SW480 (cell line): ENCODE measurements at regions not wholly inside any gene's neighbourhood (a gene's known extent, or its start where the extent isn't known, plus 50 kb on each side); places are given as distances from the start of the nearest gene placed in this dataset.

Source experiments
- DNase-seq: peaks from one replicate; pipeline ENCODE4 v3.0.0-alpha.2; 2016; ENCODE audit warnings: low spot score

DNA sequence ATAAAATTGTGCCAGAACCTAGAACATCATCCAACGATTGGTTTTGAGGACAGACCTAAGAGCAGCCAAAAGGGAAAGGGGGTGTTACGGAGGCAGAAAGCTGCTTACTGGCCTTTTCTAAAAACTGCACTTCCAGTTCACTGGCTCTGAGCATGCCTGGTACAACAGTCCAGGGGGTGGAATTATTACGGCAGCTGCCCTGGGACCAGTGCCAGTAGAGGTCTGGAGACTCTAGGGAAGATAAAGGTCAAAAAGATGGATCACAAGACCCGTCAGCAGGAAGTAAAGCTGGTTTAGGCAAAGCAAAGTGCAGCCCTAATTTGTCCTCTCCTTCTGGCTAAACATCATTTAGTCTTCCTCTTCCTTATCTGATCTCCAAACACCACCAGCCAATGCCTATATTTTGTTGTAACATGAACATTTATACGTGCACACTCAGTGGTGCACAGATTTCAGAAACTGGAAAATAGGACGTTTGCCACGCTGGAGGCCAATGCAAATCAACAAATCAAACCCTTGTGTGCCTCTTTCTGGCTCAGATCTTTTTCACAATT is 216.4 kb upstream of the DPP6 start:
- DNase-seq = no peak

DNA sequence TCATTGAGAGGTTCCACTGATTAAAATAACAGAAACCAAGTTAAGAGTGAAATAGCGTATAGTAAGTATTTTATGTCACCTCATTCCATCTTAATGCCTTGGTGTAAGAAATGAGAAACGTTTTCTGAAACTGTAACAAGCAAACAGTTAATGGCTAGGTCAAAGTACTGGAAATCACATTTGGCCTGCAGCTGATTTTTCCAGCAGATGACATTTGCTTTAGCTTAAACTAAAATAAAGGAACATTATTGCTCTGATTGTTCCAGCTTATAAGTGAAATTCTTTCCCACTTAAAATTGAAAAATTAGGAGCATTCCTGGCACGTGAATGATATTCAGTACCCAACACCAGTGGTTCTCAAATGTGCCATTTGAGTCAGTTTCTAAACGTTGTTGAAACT is 213.6 kb upstream of the DPP6 start:
- DNase-seq = no peak

DNA sequence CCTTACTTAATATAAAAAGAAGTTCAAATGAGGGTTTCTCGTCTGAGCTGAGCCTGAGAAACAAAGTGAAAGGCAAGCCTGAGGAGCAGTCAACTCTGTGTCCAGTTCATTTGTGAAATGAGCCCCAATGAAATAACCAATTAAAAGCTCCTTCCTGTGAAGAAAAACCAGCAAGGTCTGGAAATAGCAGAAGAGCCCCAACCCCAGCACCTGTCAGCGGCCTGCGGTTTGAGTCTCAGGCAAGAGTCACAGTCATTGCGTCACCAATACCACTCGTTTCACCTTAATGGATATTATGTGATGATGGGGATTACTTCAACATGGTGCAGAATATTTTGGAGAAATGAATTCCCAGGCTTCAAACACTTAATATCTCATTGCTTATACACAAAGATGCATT is 211.3 kb upstream of the DPP6 start:
- DNase-seq = no peak

DNA sequence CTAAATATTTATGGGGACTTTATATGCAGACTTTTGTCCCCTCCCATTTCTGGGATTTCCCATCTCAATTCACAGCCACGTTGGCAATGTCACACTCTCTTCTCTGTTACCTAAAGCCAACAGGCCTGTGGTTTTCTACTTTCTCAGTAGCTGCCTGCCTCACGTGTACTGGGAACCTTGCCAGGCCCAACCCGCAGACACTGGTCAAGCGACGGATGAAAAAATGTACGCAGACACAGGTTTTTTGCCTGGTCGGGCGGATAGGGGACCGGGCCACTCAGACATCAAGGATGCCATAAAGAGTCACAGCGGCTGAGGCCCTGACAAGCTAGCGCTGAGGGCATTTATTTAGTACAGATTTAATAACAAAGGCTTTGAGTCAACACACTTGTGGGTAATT is 204.4 kb upstream of the DPP6 start:
- no peak for DNase-seq

DNA sequence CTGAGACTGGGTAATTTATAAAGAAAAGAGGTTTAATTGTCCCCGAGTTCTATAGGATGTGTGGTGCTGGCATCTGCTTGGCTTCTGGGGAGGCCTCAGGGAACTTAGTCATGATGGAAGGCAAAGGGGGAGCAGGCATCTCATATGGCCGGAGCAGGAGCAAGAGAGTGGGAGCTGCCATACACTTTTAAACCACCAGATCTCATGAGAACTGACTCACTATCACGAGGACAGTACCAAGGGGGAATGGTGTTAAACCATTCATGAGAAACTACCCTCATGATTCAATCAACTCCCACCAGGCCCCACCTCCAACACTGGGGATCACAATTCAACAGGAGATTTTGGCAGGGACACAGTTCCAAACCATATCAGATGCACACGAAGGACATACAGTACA is 199.9 kb upstream of the DPP6 start:
- DNase-seq = no peak

DNA sequence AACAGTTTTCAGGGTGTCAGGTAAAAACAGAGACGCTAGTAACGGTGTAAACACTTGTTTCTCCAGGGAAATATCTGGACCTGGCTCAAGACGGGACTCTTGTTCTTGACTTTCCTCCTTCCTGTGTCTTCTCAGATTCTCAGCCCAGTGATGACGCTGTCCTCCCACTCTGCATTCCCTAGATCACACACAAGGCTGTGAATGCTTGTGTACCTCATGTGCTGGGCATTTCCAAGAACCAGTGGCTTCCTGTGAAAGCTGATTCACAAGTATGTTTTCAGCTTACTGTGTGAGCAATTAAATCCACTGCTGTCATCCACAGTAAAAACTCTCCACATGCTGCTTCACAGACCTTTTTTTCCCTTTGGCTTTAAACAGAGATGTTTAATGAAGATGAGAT is 193.8 kb upstream of the DPP6 start:
- DNase-seq = no peak

DNA sequence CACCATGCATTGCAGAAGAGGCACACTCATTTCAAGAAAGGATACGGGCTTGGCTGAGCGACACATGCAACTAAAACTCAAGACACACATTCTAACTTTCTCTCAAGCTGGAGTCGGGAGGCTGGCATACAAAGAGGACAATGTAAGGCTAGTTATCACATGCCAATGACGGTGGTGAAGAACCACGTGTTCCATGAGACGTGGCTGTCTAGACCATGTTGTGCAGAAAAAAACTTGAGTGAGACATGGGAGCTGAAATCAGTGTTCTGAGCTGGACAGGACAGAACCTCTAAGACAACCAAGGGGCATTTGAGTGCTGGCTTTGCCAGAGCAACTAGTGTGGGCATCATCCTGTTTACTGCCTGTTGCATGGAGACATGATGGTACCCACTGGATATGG is 193.0 kb upstream of the DPP6 start:
- DNase-seq = no peak

DNA sequence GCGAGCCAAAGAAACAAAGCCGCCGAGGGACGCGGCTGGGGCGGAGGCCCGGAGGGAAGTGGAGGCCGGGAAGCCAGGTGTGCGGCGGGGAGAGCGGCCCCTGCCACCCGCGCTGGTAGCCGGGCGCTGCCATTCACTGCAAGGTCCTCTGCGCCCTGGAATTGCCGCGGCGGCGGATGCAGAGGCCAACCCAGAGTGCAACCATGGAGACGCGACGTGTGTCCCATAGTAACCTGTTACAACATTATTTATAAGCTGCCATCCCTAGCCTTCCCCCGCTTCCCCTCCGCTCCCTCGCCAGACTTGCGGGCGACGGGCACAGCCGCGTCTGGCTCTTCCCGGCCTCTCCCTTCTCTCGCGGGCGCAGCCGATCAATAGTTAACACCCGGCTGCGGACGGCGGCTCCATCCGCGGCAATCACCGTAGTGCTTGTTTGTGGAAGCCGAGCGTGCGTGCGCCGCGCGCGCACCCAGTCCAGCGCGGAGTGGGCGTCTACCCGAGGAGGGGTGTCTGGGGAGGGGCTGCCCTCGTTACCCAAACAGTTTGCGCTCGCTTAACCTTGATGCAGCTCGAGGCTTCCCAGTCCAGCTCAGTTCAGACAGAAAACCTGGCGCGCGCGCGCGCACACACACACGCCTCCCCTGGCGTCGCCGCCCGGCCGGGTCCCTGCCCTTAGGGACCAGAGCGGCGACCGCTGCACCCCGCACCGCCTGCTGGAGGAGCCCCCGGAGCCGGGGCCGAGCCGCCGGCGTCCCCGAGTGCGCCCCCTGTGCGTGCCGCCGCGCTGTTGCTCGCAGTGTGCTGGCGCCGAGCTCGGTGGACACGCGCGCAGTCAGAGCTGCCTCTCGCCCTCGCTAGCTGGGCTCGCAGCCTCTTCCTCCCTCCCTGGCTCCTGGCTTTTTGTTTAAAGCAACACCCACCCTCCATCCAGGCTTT is 165.4 kb upstream of the DPP6 start:
- DNase-seq = no peak

DNA sequence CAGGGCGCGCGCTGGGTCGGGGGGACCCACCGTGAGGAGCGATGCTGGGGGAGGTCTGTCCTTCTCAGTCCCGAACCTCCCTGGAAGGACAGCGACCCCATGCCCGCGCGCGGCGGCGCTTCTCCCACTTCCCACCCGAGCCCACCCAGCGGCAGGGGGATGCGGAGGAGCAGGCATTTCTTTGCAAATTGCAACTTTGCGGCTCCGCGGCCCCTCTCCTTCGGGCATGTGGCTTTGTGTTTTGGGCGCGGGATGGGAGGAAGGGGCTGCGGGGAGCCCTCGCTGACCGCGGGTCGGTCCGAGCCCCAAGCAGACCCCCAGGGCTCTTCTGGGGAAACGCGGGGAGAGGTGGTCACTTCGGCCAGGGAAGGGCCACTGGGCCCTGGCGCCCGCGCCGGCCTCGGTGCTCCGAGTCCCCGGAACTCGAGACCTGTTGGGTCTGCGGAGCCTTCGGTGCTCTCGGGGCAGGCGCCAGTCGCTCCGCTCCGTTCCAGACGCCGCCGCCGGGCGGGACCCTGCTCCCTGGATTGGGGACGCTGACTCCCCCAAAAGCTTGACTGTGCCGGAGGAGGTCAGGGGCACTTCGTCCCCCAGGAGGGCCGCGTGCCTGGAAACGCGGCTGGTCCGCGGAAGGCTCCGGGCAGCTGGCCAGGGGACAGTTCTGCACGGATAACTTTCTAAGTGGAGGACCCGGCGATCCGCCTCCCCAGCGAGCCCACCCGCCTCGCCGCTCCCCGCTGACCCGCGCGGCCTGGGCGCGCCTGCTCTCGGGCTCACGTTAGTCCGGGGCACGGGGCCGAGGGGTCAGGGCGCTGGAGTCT is 164.2 kb upstream of the DPP6 start:
- DNase-seq = no peak

DNA sequence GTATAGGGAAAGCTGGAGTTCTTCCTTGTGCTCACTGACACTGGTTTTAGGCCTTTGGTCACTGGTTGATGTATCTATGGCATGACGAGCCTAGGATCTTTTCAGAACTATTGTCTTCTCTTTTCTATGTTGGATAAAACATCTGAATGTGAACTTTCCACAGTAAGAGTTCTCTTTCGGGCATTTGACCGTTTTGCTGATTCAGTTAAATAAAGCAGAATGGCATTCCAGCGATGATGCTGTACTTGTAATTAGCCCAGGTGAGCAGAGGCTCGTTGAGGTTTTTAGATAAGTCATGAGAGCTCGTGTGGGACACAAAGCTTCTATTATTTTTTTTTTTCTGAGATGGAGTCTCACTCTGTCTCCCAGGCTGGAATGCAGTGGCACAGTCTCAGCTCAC is 160.2 kb upstream of the DPP6 start:
- DNase-seq = no peak

DNA sequence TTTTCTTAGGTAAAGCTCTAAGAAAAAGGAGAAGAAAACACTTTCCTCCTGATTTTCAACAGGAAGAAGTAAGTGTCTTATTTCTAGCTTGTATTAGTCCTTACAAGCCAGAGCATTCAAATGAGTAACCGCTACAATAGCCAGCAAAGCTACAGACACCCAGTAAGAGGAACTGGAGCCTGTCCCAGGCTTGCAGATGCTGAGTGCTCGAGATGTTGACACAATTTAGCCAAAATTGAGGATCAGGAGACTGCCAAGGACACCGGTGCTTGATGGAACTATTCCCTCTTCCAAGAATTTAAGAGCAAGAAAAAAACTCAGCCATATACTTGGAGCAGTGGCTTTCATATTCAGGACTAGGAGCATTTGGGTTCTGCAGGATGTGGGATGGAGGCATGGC is 149.3 kb upstream of the DPP6 start:
- no peak for DNase-seq

DNA sequence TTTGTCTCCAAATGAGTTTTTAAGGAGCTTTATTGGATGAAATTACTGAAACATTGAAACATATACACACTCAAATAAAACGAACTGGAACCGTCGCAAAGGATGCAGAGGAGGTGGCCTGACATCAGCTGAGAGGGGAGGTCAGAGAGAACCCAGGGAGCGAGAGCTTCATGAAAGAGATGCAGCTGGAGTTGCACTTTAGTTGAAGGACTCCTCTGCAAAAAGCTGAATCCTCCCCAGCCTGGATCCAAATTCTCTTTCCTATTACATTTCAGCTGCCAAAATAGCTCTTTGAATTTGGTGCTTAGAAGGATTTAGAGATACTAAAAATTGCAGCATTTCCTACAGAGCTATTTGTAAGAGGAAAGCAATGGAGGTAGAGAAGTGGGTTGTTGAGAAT is 140.0 kb upstream of the DPP6 start:
- DNase-seq = no peak

DNA sequence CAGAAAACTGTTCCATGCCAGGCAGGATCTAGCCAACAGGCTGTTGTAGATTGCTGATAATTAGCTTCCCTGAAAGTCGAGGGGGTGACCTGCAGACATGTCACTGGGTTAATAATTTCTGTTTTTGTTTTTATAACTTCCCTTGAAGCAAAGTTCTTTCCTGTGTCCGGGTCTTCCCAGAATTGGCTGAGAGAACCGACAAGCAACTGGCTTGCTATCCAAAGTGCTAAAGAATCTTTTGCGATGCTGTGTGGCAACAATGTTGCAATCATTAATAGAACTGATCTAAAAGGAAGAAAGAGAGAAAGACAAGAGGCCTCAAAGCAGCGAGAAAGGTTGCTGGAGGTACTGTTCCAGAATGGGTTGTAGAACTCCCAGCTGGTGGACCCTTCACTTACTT is 132.1 kb upstream of the DPP6 start:
- DNase-seq = no peak

DNA sequence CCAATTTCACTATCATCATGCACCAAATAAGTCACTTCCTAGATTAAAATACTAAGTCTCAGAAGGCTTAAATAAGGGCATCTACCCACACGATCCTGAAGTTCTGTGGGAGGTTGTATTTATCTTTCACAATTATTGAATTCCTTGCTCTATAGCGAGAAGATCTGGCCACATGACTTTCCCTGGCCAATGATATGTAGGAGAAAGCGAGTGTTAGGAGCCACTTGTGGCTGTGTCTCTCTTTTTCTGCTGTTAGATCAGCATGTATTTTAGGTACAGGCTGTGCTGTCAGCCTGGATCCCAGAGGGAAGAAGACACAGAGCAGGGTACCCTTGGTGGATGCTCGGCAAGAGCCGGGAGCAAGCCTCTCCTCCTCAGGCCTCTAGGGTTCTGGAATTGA is 131.3 kb upstream of the DPP6 start:
- DNase-seq = no peak

DNA sequence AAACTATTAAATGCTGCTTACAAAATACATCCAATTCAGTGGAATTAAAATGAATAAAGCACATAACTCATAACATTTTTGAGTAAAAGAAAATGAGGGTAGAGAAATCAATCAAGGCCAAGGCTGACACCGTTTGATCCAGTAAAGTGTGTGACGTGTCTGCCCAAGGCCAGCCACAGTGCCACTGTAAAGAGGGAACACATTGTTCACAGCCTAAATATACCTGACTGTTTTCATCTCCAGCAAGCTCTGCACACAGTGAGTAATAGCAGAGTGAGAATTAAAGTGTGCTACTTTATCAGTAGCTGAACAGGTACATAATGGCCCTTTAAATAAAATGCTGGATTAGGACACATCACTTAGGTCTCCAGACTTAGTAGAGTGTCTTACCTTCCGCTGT is 130.8 kb upstream of the DPP6 start:
- no peak for DNase-seq

DNA sequence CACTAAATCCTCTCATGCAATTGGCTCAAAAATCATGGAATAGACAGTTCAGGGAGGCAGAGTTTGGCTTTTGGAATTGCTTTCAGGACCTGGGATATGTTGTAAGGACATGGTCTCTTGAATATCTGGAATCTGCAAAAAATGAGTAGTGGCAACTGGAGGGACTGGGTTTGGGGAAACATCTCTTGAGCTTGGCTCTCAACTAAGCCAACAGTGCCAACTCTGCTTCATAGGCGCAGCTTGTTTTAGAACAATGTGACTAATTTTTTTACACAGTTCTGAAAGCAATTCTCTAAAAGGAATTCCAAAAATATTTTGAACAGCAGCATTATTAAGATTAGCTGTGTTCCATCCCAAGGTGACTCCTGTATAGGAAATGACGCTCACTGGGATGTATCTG is 121.5 kb upstream of the DPP6 start:
- no peak for DNase-seq

DNA sequence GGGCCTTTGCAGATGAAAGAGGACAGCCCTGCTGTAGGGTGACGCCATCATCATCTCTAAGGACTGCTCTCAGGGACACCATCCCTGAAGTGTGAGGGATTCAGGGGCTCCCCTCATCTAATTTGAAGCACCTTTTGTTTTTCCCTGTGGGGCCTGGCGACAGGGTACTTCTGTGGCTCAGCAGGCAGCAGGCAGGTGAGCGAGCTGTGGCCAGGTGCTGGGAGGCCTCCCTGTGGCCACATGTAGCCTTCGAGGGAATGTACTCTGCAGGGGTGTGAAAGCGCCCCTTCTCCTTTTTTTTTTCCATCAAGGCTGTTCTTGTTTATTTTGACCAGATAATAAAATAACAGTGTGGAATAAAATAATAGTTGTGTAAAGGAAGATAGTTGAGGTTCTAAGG is 118.2 kb upstream of the DPP6 start:
- DNase-seq = no peak

DNA sequence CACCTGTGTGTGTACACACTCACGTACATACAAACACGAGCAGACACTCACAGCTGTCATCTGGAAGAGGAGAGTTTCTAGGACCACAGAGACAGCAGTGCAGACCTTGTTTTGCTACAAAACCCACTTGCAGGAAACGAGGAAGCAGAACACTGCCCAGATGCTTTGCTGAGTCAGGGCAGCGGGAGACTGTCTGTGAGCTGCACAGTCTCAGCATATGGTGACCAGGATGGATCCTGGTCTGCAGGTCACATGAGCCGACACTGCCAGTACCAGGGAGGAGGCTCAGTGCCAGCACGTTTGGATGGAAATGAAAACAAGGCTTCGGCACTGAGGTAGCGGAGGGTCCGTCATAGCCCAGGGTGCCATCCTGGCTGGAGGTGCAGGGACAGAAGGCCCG is 117.6 kb upstream of the DPP6 start:
- no peak for DNase-seq

DNA sequence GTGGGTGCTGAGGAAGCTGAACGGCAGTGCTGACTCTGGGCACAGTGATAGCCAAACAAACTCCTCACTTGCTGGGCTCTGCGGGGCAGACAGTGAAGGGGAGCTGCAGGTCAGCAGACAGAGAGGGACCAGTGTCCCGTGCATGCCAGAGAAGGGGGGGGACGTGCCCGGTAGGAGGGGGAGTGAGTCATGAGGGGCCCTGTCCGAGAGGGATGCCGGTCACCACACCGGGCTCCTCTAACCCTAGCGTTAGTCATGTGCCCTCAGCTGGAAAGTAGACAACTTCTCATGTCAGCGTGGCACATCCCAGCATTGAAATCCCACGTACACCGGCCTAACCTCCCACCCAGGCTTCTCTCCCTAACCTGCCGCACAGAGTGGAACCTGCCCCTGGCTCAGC is 117.1 kb upstream of the DPP6 start:
- no peak for DNase-seq

DNA sequence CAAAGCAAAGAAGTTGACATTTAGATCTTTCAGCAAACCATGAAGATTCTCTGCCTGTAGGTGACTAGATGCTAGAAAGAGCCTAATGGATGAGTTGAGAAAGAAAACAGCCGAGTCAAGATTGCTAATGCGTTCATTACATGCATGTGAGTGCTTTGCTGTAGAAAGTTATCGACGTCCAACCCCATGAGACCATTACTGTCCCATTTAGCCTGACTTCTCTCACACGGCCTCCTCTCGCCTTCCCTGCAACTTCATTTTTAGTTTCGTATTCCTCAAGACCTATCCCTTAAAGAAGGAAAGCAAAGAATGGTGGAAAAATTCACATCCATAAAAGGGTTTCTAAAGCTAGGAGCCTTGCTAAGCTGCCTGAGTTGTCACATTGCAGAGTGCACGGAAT is 113.7 kb upstream of the DPP6 start:
- DNase-seq = no peak

DNA sequence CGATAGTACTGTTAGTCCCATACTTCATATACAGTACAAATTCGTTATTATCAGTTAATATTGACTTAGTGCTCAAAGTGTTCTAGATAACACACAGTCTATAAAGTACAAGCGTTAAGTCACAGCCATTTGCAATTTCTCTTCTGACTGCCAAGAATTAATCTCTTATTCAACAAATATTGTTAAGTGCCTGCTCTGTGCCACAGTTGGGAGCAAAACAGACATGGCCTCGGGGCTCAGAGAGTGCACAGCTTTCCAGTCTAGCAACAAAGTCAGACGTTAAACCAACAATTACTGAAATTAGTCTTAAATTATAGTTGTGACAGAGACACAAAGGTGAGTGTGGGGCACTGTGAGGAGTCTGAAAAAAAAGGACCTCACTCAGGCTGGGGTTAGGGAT is 113.0 kb upstream of the DPP6 start:
- no peak for DNase-seq

DNA sequence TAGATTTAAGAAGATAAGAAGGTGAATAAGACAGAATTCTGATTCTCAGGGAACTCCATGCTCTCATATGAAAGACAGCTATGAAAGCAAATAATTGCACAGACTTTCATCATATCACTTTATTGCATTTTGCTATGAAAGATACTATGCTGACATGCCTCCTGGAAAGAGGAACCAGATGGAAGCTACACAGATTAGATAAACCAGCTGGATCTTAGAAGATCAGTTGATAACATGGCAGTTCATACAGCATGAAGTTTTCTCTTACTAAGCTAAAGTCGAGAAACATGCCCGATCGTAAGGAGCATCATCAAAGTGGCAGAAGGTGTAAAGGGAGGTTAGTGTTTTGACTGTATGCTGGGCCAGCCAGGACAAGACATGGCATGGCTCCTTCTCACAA is 112.5 kb upstream of the DPP6 start:
- no peak for DNase-seq

DNA sequence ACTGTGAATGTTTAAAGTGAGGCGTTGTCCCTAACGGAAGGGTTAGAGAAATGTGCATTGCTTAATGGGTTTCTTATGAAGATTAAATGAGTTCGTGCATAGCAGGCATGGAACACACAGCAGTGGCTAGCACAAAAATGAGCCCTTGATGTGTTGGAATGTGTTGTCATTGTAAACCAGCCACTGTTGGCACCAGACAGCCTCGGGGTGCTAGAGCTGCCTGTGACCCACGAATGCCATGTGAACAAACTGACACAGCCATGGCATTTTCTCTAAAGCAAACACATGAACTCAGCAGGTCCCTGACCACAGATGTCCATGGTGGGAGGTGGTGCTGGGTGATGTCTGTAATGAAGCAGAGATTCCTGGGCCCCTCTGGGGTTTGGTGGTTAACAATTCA is 111.1 kb upstream of the DPP6 start:
- no peak for DNase-seq
